SK-N-MC (cell line): ENCODE measurements at regions not wholly inside any gene's neighbourhood (a gene's known extent, or its start where the extent isn't known, plus 50 kb on each side); places are given as distances from the start of the nearest gene placed in this dataset.

ENCODE experiments used
- FOXP2 ChIP-seq: optimal IDR thresholded peaks from 2 replicates; pipeline ENCODE3; 2011; ENCODE audit warnings: mild to moderate bottlenecking, moderate library complexity; ENCODE audit not compliant: insufficient read depth; ENCODE audit errors: extremely low read length, control extremely low read depth
- POLR2AphosphoS5 ChIP-seq: IDR thresholded peaks from 2 replicates; pipeline ENCODE4 v1.6.1; 2012; ENCODE audit warnings: mild to moderate bottlenecking, low read depth, low read length, borderline replicate concordance

GRCh38 chr6:137962725-137963124 lies 95.7 kb downstream of the TNFAIP3 start:
- TF ChIP-seq POLR2AphosphoS5 (no peak), FOXP2 (no peak)
